Smooth muscle cell (in vitro differentiated cells): ENCODE measurements at regions not wholly inside any gene's neighbourhood (a gene's known extent, or its start where the extent isn't known, plus 50 kb on each side); places are given as distances from the start of the nearest gene placed in this dataset.

Experiments
- DNase-seq: peaks from one replicate; lab custom pipeline; 2025; ENCODE audit not compliant: unreplicated experiment; lab: John Stamatoyannopoulos, UW
- H2AFZ ChIP-seq: fragments of 200-600 bp; sonication (generic); 2 replicates; pipeline ENCODE4 v1.6.0; 2016; ENCODE audit warnings: antibody characterized with exemption, low read depth, mild to moderate bottlenecking
- H3F3A ChIP-seq: fragments of 200-600 bp; sonication (generic); 2 replicates; pipeline ENCODE4 v1.6.0; 2017; ENCODE audit warnings: antibody characterized with exemption, low read depth
- H3K27ac ChIP-seq: fragments of 200-600 bp; sonication (generic); 2 replicates; pipeline ENCODE4 v1.5.1; 2016; ENCODE audit warnings: low read depth, mild to moderate bottlenecking
- H3K27me3 ChIP-seq: fragments of 200-600 bp; sonication (generic); 2 replicates; pipeline ENCODE4 v1.6.1; 2016; ENCODE audit warnings: low read depth, mild to moderate bottlenecking
- H3K36me3 ChIP-seq: fragments of 200-600 bp; sonication (generic); 2 replicates; pipeline ENCODE4 v1.5.1; 2016; ENCODE audit warnings: low read depth
- H3K4me1 ChIP-seq: fragments of 200-600 bp; sonication (generic); 2 replicates; pipeline ENCODE4 v1.5.1; 2016; ENCODE audit warnings: low read depth
- H3K4me2 ChIP-seq: fragments of 200-600 bp; sonication (generic); 2 replicates; pipeline ENCODE4 v1.6.0; 2016; ENCODE audit warnings: mild to moderate bottlenecking
- H3K4me3 ChIP-seq: fragments of 200-600 bp; sonication (generic); 2 replicates; pipeline ENCODE4 v1.5.1; 2016; ENCODE audit warnings: mild to moderate bottlenecking
- H3K79me2 ChIP-seq: fragments of 200-600 bp; sonication (generic); 2 replicates; pipeline ENCODE4 v1.6.0; 2016; ENCODE audit warnings: low read depth, mild to moderate bottlenecking
- H3K9ac ChIP-seq: fragments of 200-600 bp; sonication (generic); 2 replicates; pipeline ENCODE4 v1.6.0; 2016; ENCODE audit warnings: low read depth
- H3K9me3 ChIP-seq: fragments of 200-600 bp; sonication (generic); replicated peaks from 2 replicates; pipeline ENCODE4 v1.5.1; 2016; ENCODE audit warnings: low read depth
- H4K20me1 ChIP-seq: fragments of 200-600 bp; sonication (generic); 2 replicates; pipeline ENCODE4 v1.6.0; 2016; ENCODE audit warnings: low read depth
- CTCF ChIP-seq: fragments of 200-600 bp; sonication (generic); IDR thresholded peaks from 2 replicates; pipeline ENCODE4 v1.5.1; 2017; ENCODE audit warnings: borderline replicate concordance, mild to moderate bottlenecking, antibody characterized with exemption; ENCODE audit not compliant: insufficient read depth, poor library complexity, severe bottlenecking
- WGBS: methylation state at CpG from one replicate; pipeline ENCODE4 v1.1.7; 2016; ENCODE audit warnings: low lambda C conversion rate; 5-methylcytosine and 5-hydroxymethylcytosine counted together

- Histone ChIP-seq H3F3A (peaks cover 10% of the 10 kb centered on the region), H3K4me1 (peaks cover 19% of the 10 kb centered on the region), H3K79me2 (no peaks in the 10 kb centered on the region), H3K4me3 (no peak overlapping the region), H4K20me1 (no peaks in the 10 kb centered on the region), H3K27me3 (no peaks in the 10 kb centered on the region), H2AFZ (no peak overlapping the region), H3K4me2 (no peak overlapping the region), H3K9me3 (no peaks in the 10 kb centered on the region), H3K36me3 (no peaks in the 10 kb centered on the region), H3K27ac (no peak overlapping the region), H3K9ac (no peak overlapping the region)
- no peak for TF ChIP-seq CTCF
- WGBS, result 89% methylated on average over 3 of the region's 3 CpGs
- no peak for DNase-seq
Observed at GRCh38 chr5:17367256-17367840, 130.7 kb upstream of the TAF11L2 start.

GRCh38 chr5:17370651-17371050, 127.4 kb upstream of the TAF11L2 start:
- no peak overlapping the region for H3K9ac ChIP-seq
- H3K79me2 ChIP-seq, result no peaks in the 10 kb centered on the region
- no peak overlapping the region for H3K27ac ChIP-seq
- H3K36me3 ChIP-seq, result no peaks in the 10 kb centered on the region
- no peaks in the 10 kb centered on the region for H4K20me1 ChIP-seq
- H2AFZ ChIP-seq, result no peak overlapping the region
- WGBS, result 83% methylated on average over 7 of the region's 7 CpGs
- DNase-seq, result no peak
- H3K4me3 ChIP-seq, result no peak overlapping the region
- no peaks in the 10 kb centered on the region for H3K9me3 ChIP-seq
- H3F3A ChIP-seq, result no peaks in the 10 kb centered on the region
- H3K4me2 ChIP-seq, result no peak overlapping the region
- H3K4me1 ChIP-seq, result peaks cover 20% of the 10 kb centered on the region
- no peaks in the 10 kb centered on the region for H3K27me3 ChIP-seq
- TF ChIP-seq CTCF, result no peak

- Histone ChIP-seq H3F3A (no peaks in the 10 kb centered on the region), H2AFZ (no peak overlapping the region), H3K79me2 (no peaks in the 10 kb centered on the region), H3K9me3 (no peaks in the 10 kb centered on the region), H3K4me1 (peaks cover 23% of the 10 kb centered on the region), H3K4me3 (no peak overlapping the region), H3K27ac (no peak overlapping the region), H4K20me1 (no peaks in the 10 kb centered on the region), H3K36me3 (no peaks in the 10 kb centered on the region), H3K9ac (no peak overlapping the region), H3K4me2 (no peak overlapping the region), H3K27me3 (no peaks in the 10 kb centered on the region)
- DNase-seq, result no peak
- no peak for TF ChIP-seq CTCF
- 68% methylated on average over 5 of the region's 5 CpGs for WGBS
Observed at GRCh38 chr5:17373406-17373805, 124.6 kb upstream of the TAF11L2 start.
